HCT116 (cell line): ENCODE measurements at regions not wholly inside any gene's neighbourhood (a gene's known extent, or its start where the extent isn't known, plus 50 kb on each side); places are given as distances from the start of the nearest gene placed in this dataset.

ENCODE experiments used
- ATAC-seq: fragments of 200-7000 bp; cut with Tn5 transposase; 2 replicates; pipeline ENCODE4 v1.9.1; 2020; ENCODE audit warnings: mild to moderate bottlenecking, moderate library complexity
- BruUV-seq: library from RNA; stranded (reverse); fragments of 400-500 nt; replicated peaks from 2 replicates; lab custom pipeline; 2021; lab: Mats Ljungman, UMichigan
- CTCF ChIA-PET: fragments of 300-600 bp; sonication (Branson Sonifier 250); formaldehyde crosslinking; loops from one replicate; lab custom pipeline; 2021; ENCODE audit warnings: antibody characterized with exemption; lab: Charles Lee
- POLR2A ChIA-PET: fragments of 300-600, 350-600 bp; sonication (Branson Sonifier 250); formaldehyde crosslinking; loops from one replicate; lab custom pipeline; 2021; ENCODE audit warnings: antibody characterized with exemption; lab: Charles Lee
- RAD21 ChIA-PET, 2 experiments: fragments of 300-600 bp; sonication (Branson Sonifier 250); formaldehyde crosslinking; loops; one replicate each; lab custom pipeline; 2023; ENCODE audit warnings: low total read pairs in 2 of 2; ENCODE audit not compliant: uncharacterized antibody in 2 of 2, unreplicated experiment in 2 of 2, low non-redundant PET in 1 of 2; lab: Charles Lee
- DNase-seq: peaks from one replicate; pipeline ENCODE4 v3.0.0-alpha.2; 2010; ENCODE audit warnings: low read depth, low spot score
- H2AFZ ChIP-seq: fragments of 200-600 bp; shearing (Covaris generic), sonication (generic); 2 replicates; pipeline ENCODE4 v1.6.1; 2017; ENCODE audit warnings: low read depth, mixed run types, mixed read lengths, antibody characterized with exemption, low read length; ENCODE audit not compliant: poor library complexity, severe bottlenecking
- H3K27ac ChIP-seq: 2 replicates; pipeline ENCODE4 v1.5.1; 2012; ENCODE audit warnings: low read depth, low read length
- H3K27me3 ChIP-seq: fragments of 200-600 bp; sonication (generic); 2 replicates; pipeline ENCODE4 v1.6.1; 2016; ENCODE audit warnings: mixed run types, low read length, mixed read lengths; ENCODE audit not compliant: insufficient read depth
- H3K36me3 ChIP-seq, 2 experiments: fragments of 200-500 bp in 1 of 2; fragments of 200-600 bp in 1 of 2; sonication (Bioruptor generic) in 1 of 2; sonication (generic) in 1 of 2; 2 replicates each; pipeline versions ENCODE4 v1.5.1 to v1.6.1; 2014 to 2016; ENCODE audit warnings: low read length in 2 of 2, inconsistent platforms in 1 of 2, mixed read lengths in 1 of 2, mixed run types in 1 of 2; ENCODE audit not compliant: insufficient read depth in 2 of 2, control insufficient read depth in 1 of 2
- H3K4me1 ChIP-seq, 2 experiments: fragments of 200-600 bp in 1 of 2; sonication (generic) in 1 of 2; 2 replicates each; pipeline versions ENCODE4 v1.5.1 to v1.6.1; 2012 to 2017; ENCODE audit warnings: low read length in 2 of 2, inconsistent platforms in 1 of 2, mild to moderate bottlenecking in 1 of 2, mixed read lengths in 1 of 2, mixed run types in 1 of 2, moderate library complexity in 1 of 2; ENCODE audit not compliant: insufficient read depth in 2 of 2, control insufficient read depth in 1 of 2
- H3K4me2 ChIP-seq: fragments of 200-600 bp; sonication (generic); 2 replicates; pipeline ENCODE4 v1.6.1; 2017; ENCODE audit warnings: mixed run types, low read length, mixed read lengths
- H3K4me3 ChIP-seq, 2 experiments: fragments of 200-600 bp in 1 of 2; sonication (generic) in 1 of 2; replicated peaks in 1 of 2; 2 replicates each; pipeline ENCODE4 v1.5.1; 2011 to 2016; ENCODE audit warnings: low read length in 2 of 2, control low read depth in 1 of 2, low read depth in 1 of 2, mild to moderate bottlenecking in 1 of 2, mixed read lengths in 1 of 2, mixed run types in 1 of 2
- H3K79me2 ChIP-seq: fragments of 200-600 bp; sonication (generic); 2 replicates; pipeline ENCODE4 v1.6.1; 2017; ENCODE audit warnings: mild to moderate bottlenecking, mixed run types, low read length, moderate library complexity, mixed read lengths; ENCODE audit not compliant: insufficient read depth
- H3K9ac ChIP-seq: fragments of 200-600 bp; sonication (generic); 2 replicates; pipeline ENCODE4 v1.6.1; 2016; ENCODE audit warnings: low read length, mixed read lengths
- H3K9me2 ChIP-seq: fragments of 200-600 bp; sonication (generic), shearing (Covaris generic); 2 replicates; pipeline ENCODE4 v1.6.1; 2017; ENCODE audit warnings: mixed run types, mild to moderate bottlenecking, moderate library complexity; ENCODE audit not compliant: insufficient read depth
- H3K9me3 ChIP-seq, 2 experiments: fragments of 200-500 bp in 1 of 2; fragments of 200-600 bp in 1 of 2; sonication (Bioruptor generic) in 1 of 2; sonication (generic) in 1 of 2; 2 replicates each; pipeline ENCODE4 v1.6.1; 2014 to 2017; ENCODE audit warnings: low read length in 2 of 2, mixed read lengths in 2 of 2, inconsistent platforms in 1 of 2, low read depth in 1 of 2, mild to moderate bottlenecking in 1 of 2, mixed run types in 1 of 2, moderate library complexity in 1 of 2; ENCODE audit not compliant: control insufficient read depth in 1 of 2, insufficient read depth in 1 of 2
- H4K20me1 ChIP-seq: fragments of 200-600 bp; sonication (generic), shearing (Covaris generic); 2 replicates; pipeline ENCODE4 v1.6.1; 2017; ENCODE audit warnings: mixed run types, mild to moderate bottlenecking, moderate library complexity; ENCODE audit not compliant: insufficient read depth
- CBX3 ChIP-seq: IDR thresholded peaks from 2 replicates; pipeline ENCODE4 v1.6.1; 2012; ENCODE audit warnings: low read depth
- CEBPB ChIP-seq: IDR thresholded peaks from 2 replicates; pipeline ENCODE4 v1.6.1; 2012; ENCODE audit warnings: low read depth
- ELF1 ChIP-seq: IDR thresholded peaks from 2 replicates; pipeline ENCODE4 v1.6.1; 2012; ENCODE audit warnings: low read depth, borderline replicate concordance
- FOSL1 ChIP-seq: IDR thresholded peaks from 2 replicates; pipeline ENCODE4 v1.6.1; 2012; ENCODE audit warnings: low read depth
- YY1 ChIP-seq: IDR thresholded peaks from 2 replicates; pipeline ENCODE4 v1.6.1; 2011; ENCODE audit warnings: low read length, low read depth, moderate library complexity, mild to moderate bottlenecking; ENCODE audit not compliant: insufficient replicate concordance; ENCODE audit errors: extremely low read depth
- ZFX ChIP-seq: fragments of 450-650 bp; IDR thresholded peaks from 2 replicates; pipeline ENCODE4 v1.6.1; 2017
- ZNF274 ChIP-seq: fragments of 200-500 bp; sonication (Bioruptor generic); IDR thresholded peaks from 2 replicates; pipeline ENCODE4 v1.6.1; 2014; ENCODE audit warnings: mild to moderate bottlenecking, low read depth, low read length, inconsistent platforms
- intact Hi-C: fragments of 100-400 bp; cut with micrococcal nuclease; formaldehyde crosslinking; loops from 2 replicates; pipeline ENCODE4 v1.10.0; 2022
- TF ChIP-seq, protein P1 (sequence below): IDR thresholded peaks from 2 replicates; pipeline ENCODE4 v1.6.1; 2012; ENCODE audit warnings: low read depth

GRCh38 chr3:178459038-178459410, 77.2 kb upstream of the KCNMB2 start (continued):
- TF ChIP-seq ELF1: no peak

DNA sequence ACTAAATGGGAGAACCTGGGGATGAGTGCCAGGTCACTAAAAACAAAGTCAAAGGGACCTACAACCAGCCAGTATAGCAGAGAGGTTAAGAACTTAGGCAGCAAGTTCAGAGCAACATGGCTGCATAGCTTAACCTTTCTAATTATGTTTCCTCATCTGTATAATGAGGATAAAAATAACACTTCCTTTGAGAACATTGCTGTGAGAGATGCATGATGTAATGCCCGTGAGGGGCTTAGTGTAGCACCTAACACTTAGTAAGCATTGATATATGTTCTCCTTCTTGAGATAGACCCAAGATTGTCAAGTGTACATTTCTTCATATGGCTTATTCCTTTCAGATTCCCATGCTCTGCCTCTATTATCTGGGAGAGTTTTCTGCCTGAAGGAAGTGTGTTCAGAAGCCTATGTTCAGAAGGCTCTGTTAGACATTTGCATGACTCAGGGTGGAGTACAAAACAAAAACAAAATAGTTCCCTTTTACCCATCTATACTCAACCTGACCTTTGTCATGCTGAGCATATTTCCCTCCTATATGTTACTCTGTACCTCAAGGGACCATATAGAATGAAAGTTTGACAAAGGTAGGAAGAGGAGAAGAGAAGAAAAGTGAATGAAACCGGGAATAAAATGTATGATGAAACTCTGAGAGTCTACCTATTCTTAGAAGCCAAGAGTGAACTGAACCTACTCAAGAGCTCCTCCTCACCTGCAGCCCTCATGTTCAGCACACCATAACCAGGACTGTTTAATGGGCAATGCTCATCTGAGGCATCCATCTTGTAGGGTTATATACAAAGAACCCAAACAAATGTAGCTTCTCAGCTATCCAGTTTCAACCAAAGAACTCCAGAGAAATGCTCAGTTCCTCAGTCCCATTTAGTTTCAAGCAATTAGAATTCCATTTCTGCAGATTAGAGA, 70.7 kb upstream of the KCNMB2 start:
- ChIA-PET CTCF (no interaction called here), RAD21 (no interaction called here)
- no peak overlapping the region for H2AFZ ChIP-seq
- no peaks in the 10 kb centered on the region for H3K27me3 ChIP-seq
- no peaks in the 10 kb centered on the region for H3K9me2 ChIP-seq
- no peaks in the 10 kb centered on the region for H3K4me1 ChIP-seq
- H3K4me3 ChIP-seq: no peak overlapping the region
- DNase-seq: no peak
- no peak overlapping the region for H3K4me2 ChIP-seq
- no peak for ATAC-seq
- H3K9me3 ChIP-seq: no peaks in the 10 kb centered on the region
- TF ChIP-seq, protein P1, sequence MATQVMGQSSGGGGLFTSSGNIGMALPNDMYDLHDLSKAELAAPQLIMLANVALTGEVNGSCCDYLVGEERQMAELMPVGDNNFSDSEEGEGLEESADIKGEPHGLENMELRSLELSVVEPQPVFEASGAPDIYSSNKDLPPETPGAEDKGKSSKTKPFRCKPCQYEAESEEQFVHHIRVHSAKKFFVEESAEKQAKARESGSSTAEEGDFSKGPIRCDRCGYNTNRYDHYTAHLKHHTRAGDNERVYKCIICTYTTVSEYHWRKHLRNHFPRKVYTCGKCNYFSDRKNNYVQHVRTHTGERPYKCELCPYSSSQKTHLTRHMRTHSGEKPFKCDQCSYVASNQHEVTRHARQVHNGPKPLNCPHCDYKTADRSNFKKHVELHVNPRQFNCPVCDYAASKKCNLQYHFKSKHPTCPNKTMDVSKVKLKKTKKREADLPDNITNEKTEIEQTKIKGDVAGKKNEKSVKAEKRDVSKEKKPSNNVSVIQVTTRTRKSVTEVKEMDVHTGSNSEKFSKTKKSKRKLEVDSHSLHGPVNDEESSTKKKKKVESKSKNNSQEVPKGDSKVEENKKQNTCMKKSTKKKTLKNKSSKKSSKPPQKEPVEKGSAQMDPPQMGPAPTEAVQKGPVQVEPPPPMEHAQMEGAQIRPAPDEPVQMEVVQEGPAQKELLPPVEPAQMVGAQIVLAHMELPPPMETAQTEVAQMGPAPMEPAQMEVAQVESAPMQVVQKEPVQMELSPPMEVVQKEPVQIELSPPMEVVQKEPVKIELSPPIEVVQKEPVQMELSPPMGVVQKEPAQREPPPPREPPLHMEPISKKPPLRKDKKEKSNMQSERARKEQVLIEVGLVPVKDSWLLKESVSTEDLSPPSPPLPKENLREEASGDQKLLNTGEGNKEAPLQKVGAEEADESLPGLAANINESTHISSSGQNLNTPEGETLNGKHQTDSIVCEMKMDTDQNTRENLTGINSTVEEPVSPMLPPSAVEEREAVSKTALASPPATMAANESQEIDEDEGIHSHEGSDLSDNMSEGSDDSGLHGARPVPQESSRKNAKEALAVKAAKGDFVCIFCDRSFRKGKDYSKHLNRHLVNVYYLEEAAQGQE: no peak
- TF ChIP-seq ZNF274 (no peak), CEBPB (no peak), YY1 (no peak), FOSL1 (no peak), CBX3 (no peak), ZFX (no peak)
- TF ChIP-seq, all 23 proteins: peak for 0
- no peak overlapping the region for H3K27ac ChIP-seq
- no peaks in the 10 kb centered on the region for H3K79me2 ChIP-seq
- intact Hi-C loops: no loop called here
- BruUV-seq: no TSS peak
- POLR2A ChIA-PET: no interaction called here
- H3K36me3 ChIP-seq: no peaks in the 10 kb centered on the region
- H3K9ac ChIP-seq: no peak overlapping the region
- H4K20me1 ChIP-seq: no peaks in the 10 kb centered on the region
